Fibroblast of villous mesenchyme (primary cell): ENCODE measurements at regions not wholly inside any gene's neighbourhood (a gene's known extent, or its start where the extent isn't known, plus 50 kb on each side); places are given as distances from the start of the nearest gene placed in this dataset.

Source experiments
- DNase-seq: peaks from one replicate; pipeline ENCODE4 v3.0.0-alpha.2; 2010; ENCODE audit warnings: low read depth
- H3K4me3 ChIP-seq: 2 replicates; pipeline ENCODE4 v1.5.1; 2011; ENCODE audit warnings: low read depth, mild to moderate bottlenecking, low read length
- TF ChIP-seq, protein P1 (sequence below): IDR thresholded peaks from 2 replicates; pipeline ENCODE4 v1.5.1; 2012; ENCODE audit warnings: low read depth, mild to moderate bottlenecking, low read length; ENCODE audit not compliant: insufficient read depth

- no peak for DNase-seq
- H3K4me3 ChIP-seq, result no peak overlapping the region
- TF ChIP-seq, protein P1, sequence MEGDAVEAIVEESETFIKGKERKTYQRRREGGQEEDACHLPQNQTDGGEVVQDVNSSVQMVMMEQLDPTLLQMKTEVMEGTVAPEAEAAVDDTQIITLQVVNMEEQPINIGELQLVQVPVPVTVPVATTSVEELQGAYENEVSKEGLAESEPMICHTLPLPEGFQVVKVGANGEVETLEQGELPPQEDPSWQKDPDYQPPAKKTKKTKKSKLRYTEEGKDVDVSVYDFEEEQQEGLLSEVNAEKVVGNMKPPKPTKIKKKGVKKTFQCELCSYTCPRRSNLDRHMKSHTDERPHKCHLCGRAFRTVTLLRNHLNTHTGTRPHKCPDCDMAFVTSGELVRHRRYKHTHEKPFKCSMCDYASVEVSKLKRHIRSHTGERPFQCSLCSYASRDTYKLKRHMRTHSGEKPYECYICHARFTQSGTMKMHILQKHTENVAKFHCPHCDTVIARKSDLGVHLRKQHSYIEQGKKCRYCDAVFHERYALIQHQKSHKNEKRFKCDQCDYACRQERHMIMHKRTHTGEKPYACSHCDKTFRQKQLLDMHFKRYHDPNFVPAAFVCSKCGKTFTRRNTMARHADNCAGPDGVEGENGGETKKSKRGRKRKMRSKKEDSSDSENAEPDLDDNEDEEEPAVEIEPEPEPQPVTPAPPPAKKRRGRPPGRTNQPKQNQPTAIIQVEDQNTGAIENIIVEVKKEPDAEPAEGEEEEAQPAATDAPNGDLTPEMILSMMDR, result no peak
Observed at GRCh38 chr4:171565130-171565788, 247.9 kb upstream of the GALNTL6 start.

DNA sequence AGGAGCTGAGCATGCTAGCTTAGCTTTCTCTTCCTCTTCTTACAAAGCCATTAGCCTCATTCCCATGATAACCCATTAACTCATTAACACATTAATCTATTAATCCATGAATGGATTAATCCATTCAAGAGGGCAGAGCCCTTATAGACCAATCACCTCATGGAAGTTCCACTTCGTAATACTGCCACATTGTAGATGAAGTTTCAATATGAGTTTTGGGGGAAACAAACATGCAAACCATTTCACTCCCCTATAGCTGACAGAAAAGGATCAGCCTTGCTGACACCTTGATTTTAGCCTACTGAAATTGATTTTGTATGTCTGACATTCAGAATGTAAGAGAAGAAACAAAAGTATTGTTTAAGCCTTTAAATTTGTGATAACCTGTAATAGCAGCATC, 251.8 kb upstream of the GALNTL6 start:
- TF ChIP-seq, protein P1, result no peak
- DNase-seq, result no peak

DNA sequence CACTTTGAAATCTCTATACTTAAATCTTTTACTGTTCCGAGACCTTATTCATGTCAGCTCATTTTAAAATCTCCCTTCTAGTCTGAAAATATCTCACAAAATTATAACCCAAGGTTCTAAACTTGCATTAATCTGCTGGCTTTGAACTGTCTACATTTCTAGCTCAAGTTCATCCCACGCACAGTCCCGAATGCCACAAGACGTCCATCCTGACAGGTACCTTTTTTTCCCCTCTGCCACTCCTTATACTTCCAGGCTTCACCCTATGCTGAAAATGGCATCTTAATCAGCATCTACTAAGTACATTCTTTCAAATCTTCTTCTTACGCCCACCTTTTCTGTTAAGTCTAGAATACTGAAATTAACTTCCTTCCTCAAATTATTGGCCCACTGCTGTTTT, 259.2 kb upstream of the GALNTL6 start:
- H3K4me3 ChIP-seq, result no peak overlapping the region
- TF ChIP-seq, protein P1, result no peak
- DNase-seq, result no peak

More for the DNA sequence above, 251.8 kb upstream of the GALNTL6 start:
- H3K4me3 ChIP-seq, result no peak overlapping the region

- TF ChIP-seq, protein P1, result no peak
- no peak overlapping the region for H3K4me3 ChIP-seq
- DNase-seq, result no peak
Observed at GRCh38 chr4:171542640-171543039, 270.6 kb upstream of the GALNTL6 start.

DNA sequence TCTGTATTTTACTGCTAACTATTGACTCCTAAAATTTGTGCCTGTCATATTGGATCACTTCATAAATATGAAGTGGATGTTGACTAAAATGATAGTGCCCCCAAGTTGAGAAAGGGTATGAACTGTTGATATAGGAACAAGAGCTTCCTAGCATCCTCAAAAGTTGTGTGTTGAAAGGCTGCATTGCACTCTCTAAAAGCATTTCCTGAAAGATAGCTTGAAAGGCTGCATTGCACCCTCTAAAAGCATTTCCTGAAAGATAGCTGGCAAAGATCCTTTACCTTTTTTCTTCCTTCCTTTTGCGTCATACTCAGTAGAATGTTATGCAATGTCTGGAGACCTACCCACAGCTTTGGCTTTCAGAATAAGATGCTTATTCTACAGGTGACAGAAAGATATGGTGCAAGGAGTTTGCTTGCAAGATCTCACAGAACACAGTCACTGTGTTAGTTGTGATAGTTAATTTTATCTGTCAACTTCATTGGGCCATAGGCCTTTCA, 274.6 kb upstream of the GALNTL6 start:
- DNase-seq, result no peak
- H3K4me3 ChIP-seq, result no peak overlapping the region
- TF ChIP-seq, protein P1, result no peak

GRCh38 chr4:171534391-171534790, 278.8 kb upstream of the GALNTL6 start:
- no peak overlapping the region for H3K4me3 ChIP-seq
- DNase-seq, result no peak
- TF ChIP-seq, protein P1, result no peak

- TF ChIP-seq, protein P1, result no peak
- DNase-seq, result no peak
Observed at GRCh38 chr4:171532968-171533367, 280.2 kb upstream of the GALNTL6 start.

More at GRCh38 chr4:171532968-171533367, 280.2 kb upstream of the GALNTL6 start:
- H3K4me3 ChIP-seq, result no peak overlapping the region
